PC-3 (cell line): ENCODE measurements at regions not wholly inside any gene's neighbourhood (a gene's known extent, or its start where the extent isn't known, plus 50 kb on each side); places are given as distances from the start of the nearest gene placed in this dataset.

Experiments
- CTCF ChIP-seq: fragments of 300-600 bp; sonication (generic); conservative IDR thresholded peaks from 2 replicates; pipeline ENCODE4 v1.5.1; 2017; ENCODE audit warnings: antibody characterized with exemption, low read depth, mild to moderate bottlenecking, low read length
- EZH2 ChIP-seq: fragments of 300-600 bp; sonication (generic); IDR thresholded peaks from one replicate; pipeline ENCODE4 v1.6.1; 2017; ENCODE audit warnings: antibody characterized with exemption, mild to moderate bottlenecking, low read length; ENCODE audit not compliant: unreplicated experiment

- TF ChIP-seq CTCF (no peak), EZH2 (no peak)
These were observed 220.9 kb upstream of the JUN start for GRCh38 chr1:59004755-59005154.
